ENCODE measurements at regions not wholly inside any gene's neighbourhood (a gene's known extent, or its start where the extent isn't known, plus 50 kb on each side); places are given as distances from the start of the nearest gene placed in this dataset.
A peak's percentile ranks its signal among the peaks of the same experiment; 100 is the strongest.

DNA sequence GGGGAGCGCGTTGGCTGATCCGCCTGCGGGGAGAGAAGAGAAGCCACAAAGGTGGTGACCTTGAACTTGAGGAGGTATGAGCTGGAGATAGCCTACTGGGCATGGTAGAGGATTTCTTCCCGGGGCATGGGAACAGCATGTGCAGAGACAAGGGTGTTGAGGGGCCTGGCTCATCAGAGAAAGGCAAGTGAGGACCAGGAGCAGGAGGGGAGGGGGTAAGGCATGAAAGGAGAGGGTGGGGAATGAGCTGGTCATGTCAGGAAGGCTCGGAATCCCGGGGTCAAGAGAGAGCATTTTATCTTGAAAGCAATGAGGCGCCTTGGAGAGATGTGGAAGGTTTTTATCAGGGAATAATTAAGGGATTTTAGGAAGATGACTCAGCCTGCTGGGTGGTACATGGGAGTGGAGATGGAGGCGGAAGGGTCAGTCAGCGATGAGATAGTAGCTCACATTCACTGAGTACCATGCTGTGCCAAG, 121.1 kb downstream of the LHX2 start:
- Histone ChIP-seq H4K20me1 (ENCODE audit: insufficient read depth, poor library complexity, severe bottlenecking) (no peaks in the 10 kb centered on the region), H3K4me2 (no peak overlapping the region), H3K36me3 (replicated peaks; ENCODE audit: insufficient read depth, low read depth) (no peaks in the 10 kb centered on the region), H3K9me2 (replicated peaks; ENCODE audit: insufficient read depth) (no peaks in the 10 kb centered on the region), H2AFZ (no peak overlapping the region), H3K27ac (no peak overlapping the region), H3K4me3 (no peak overlapping the region), H3K27me3 (no peaks in the 10 kb centered on the region), H3K9me3 (ENCODE audit: low read depth) (no peaks in the 10 kb centered on the region), H3K79me2 (no peaks in the 10 kb centered on the region), H3K4me1 (ENCODE audit: insufficient read depth) (no peaks in the 10 kb centered on the region)
- 72% methylated on average over 9 of the region's 10 CpGs for WGBS (ENCODE audit: low lambda C conversion rate, missing lambda C conversion rate)
- DNase-seq (ENCODE audit: low spot score): no peak
- no peak for TF ChIP-seq EZH2phosphoT487 (IDR thresholded peaks at IDR 0.05; ENCODE audit: low read depth, severe bottlenecking, unreplicated experiment)
- TF ChIP-seq, protein P1, sequence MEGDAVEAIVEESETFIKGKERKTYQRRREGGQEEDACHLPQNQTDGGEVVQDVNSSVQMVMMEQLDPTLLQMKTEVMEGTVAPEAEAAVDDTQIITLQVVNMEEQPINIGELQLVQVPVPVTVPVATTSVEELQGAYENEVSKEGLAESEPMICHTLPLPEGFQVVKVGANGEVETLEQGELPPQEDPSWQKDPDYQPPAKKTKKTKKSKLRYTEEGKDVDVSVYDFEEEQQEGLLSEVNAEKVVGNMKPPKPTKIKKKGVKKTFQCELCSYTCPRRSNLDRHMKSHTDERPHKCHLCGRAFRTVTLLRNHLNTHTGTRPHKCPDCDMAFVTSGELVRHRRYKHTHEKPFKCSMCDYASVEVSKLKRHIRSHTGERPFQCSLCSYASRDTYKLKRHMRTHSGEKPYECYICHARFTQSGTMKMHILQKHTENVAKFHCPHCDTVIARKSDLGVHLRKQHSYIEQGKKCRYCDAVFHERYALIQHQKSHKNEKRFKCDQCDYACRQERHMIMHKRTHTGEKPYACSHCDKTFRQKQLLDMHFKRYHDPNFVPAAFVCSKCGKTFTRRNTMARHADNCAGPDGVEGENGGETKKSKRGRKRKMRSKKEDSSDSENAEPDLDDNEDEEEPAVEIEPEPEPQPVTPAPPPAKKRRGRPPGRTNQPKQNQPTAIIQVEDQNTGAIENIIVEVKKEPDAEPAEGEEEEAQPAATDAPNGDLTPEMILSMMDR (IDR thresholded peaks at IDR 0.05; ENCODE audit: poor library complexity): no peak
- no peak for TF ChIP-seq EZH2 (IDR thresholded peaks at IDR 0.05; ENCODE audit: borderline replicate concordance)

DNA sequence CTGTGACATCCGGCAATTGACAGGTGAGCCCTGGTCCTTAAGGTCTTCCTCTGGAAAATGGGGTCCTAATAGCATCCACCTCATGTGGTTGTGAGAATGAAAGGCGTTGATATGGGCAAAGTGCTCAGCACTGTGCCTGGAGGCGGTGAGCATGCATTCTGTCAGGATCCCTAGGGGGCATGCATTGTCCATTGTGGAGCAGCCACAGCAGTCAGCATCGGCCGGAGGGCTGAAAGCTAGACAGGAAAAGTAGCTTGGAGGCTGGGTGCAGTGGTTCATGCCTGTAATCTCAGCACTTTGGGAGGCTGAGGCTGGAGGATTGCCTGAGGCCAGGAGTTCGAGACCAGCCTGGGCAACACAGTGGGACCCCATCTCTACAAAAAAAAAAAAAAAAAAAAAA, 122.2 kb downstream of the LHX2 start:
- Histone ChIP-seq H3K9me3 (ENCODE audit: low read depth) (no peaks in the 10 kb centered on the region), H3K4me3 (no peak overlapping the region), H3K27me3 (no peaks in the 10 kb centered on the region), H4K20me1 (ENCODE audit: insufficient read depth, poor library complexity, severe bottlenecking) (no peaks in the 10 kb centered on the region), H3K79me2 (no peaks in the 10 kb centered on the region), H3K9me2 (replicated peaks; ENCODE audit: insufficient read depth) (no peaks in the 10 kb centered on the region), H3K4me1 (ENCODE audit: insufficient read depth) (no peaks in the 10 kb centered on the region), H3K4me2 (no peak overlapping the region), H2AFZ (no peak overlapping the region), H3K27ac (no peak overlapping the region), H3K36me3 (replicated peaks; ENCODE audit: insufficient read depth, low read depth) (no peaks in the 10 kb centered on the region)
- TF ChIP-seq, protein P1 (IDR thresholded peaks at IDR 0.05; ENCODE audit: poor library complexity): peak; percentile 30
- no peak for TF ChIP-seq EZH2 (IDR thresholded peaks at IDR 0.05; ENCODE audit: borderline replicate concordance)
- DNase-seq (ENCODE audit: low spot score): no peak
- WGBS (ENCODE audit: low lambda C conversion rate, missing lambda C conversion rate): 65% methylated on average over 6 of the region's 6 CpGs

DNA sequence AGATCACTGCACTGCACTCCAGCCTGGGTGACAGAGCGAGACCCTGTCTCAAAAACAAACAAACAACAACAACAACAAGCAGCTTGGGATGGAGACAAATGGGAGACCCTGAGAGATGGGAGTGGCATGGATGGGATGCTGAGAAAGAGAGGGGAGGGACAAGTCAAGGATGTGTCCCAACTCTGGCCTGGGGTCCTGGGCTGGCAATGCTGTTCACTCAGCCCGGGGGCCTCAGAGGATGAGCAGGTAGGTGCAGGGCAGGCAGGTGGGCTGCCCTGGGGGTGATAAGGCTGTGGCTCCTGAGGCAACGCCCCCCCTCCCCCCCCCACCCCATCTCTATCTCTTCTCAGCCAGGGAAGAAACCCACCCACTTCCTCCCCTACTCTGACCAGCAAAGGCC, 123.0 kb downstream of the LHX2 start:
- 94% methylated on average over 2 of the region's 3 CpGs for WGBS (ENCODE audit: low lambda C conversion rate, missing lambda C conversion rate)
- H3K27me3 ChIP-seq: no peaks in the 10 kb centered on the region
- H3K36me3 ChIP-seq (replicated peaks; ENCODE audit: insufficient read depth, low read depth): no peaks in the 10 kb centered on the region
- H3K9me3 ChIP-seq (ENCODE audit: low read depth): no peaks in the 10 kb centered on the region
- TF ChIP-seq, protein P1 (IDR thresholded peaks at IDR 0.05; ENCODE audit: poor library complexity): no peak
- no peak for TF ChIP-seq EZH2phosphoT487 (IDR thresholded peaks at IDR 0.05; ENCODE audit: low read depth, severe bottlenecking, unreplicated experiment)
- no peak for TF ChIP-seq EZH2 (IDR thresholded peaks at IDR 0.05; ENCODE audit: borderline replicate concordance)
- H3K4me2 ChIP-seq: no peak overlapping the region
- no peak overlapping the region for H3K27ac ChIP-seq
- H3K79me2 ChIP-seq: no peaks in the 10 kb centered on the region
- no peak for DNase-seq (ENCODE audit: low spot score)
- H2AFZ ChIP-seq: no peak overlapping the region
- H3K4me3 ChIP-seq: no peak overlapping the region
- no peaks in the 10 kb centered on the region for H3K9me2 ChIP-seq (replicated peaks; ENCODE audit: insufficient read depth)
- H4K20me1 ChIP-seq (ENCODE audit: insufficient read depth, poor library complexity, severe bottlenecking): no peaks in the 10 kb centered on the region
- no peaks in the 10 kb centered on the region for H3K4me1 ChIP-seq (ENCODE audit: insufficient read depth)

DNA sequence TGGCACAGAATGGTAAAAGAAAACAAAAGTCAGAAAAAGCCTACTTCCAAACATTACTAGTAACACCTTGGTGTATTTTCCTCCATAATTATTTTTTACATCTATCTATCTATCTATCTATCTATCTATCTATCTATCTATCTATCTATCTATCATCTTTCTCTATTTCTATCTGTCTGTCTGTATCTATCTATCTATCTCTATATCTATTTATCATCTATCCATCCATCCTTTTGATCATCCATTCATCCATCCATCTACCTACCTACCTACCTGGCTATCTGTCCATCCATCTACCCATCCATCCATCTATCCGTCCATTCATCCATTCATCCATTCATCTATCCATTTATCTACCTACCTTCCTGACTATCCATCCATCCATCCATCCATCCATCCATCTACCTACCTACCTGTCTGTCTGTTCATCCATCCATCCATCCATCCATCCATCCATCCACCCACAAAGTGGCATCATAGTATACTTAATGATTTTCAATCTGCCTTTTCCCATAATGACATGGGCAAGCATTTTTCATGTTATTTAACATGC, 121.9 kb upstream of the NEK6 start:
- TF ChIP-seq EZH2phosphoT487 (IDR thresholded peaks at IDR 0.05; ENCODE audit: low read depth, severe bottlenecking, unreplicated experiment) (no peak), EZH2 (IDR thresholded peaks at IDR 0.05; ENCODE audit: borderline replicate concordance) (no peak)
- TF ChIP-seq, protein P1 (IDR thresholded peaks at IDR 0.05; ENCODE audit: poor library complexity): no peak
- WGBS (ENCODE audit: low lambda C conversion rate, missing lambda C conversion rate): 83% methylated on average over 1 of the region's 1 CpG

More for the DNA sequence above, 121.9 kb upstream of the NEK6 start:
- Histone ChIP-seq H3K79me2 (no peaks in the 10 kb centered on the region), H2AFZ (no peak overlapping the region), H4K20me1 (ENCODE audit: insufficient read depth, poor library complexity, severe bottlenecking) (no peaks in the 10 kb centered on the region), H3K27me3 (no peaks in the 10 kb centered on the region), H3K27ac (no peak overlapping the region), H3K36me3 (replicated peaks; ENCODE audit: insufficient read depth, low read depth) (no peaks in the 10 kb centered on the region), H3K9me3 (ENCODE audit: low read depth) (no peaks in the 10 kb centered on the region), H3K4me2 (no peak overlapping the region), H3K4me1 (ENCODE audit: insufficient read depth) (no peaks in the 10 kb centered on the region), H3K4me3 (no peak overlapping the region), H3K9me2 (replicated peaks; ENCODE audit: insufficient read depth) (no peaks in the 10 kb centered on the region)
- DNase-seq (ENCODE audit: low spot score): no peak
